Endothelial cell (in vitro differentiated cells): ENCODE measurements at regions not wholly inside any gene's neighbourhood (a gene's known extent, or its start where the extent isn't known, plus 50 kb on each side); places are given as distances from the start of the nearest gene placed in this dataset.

Experiments
- DNase-seq: peaks from one replicate; pipeline ENCODE4 v3.0.0; 2021; ENCODE audit warnings: low spot score
- H3K27ac Mint-ChIP-seq: one replicate; pipeline ENCODE4 v1.8.0; 2021; ENCODE audit warnings: mixed read lengths, inconsistent platforms; ENCODE audit not compliant: unreplicated experiment
- H3K27me3 Mint-ChIP-seq: one replicate; pipeline ENCODE4 v1.8.0; 2021; ENCODE audit warnings: mild to moderate bottlenecking, moderate library complexity, mixed read lengths, inconsistent platforms; ENCODE audit not compliant: unreplicated experiment
- H3K36me3 Mint-ChIP-seq: one replicate; pipeline ENCODE4 v1.8.0; 2021; ENCODE audit warnings: mild to moderate bottlenecking, low read depth, mixed read lengths, inconsistent platforms; ENCODE audit not compliant: unreplicated experiment
- H3K4me1 Mint-ChIP-seq: one replicate; pipeline ENCODE4 v1.8.0; 2021; ENCODE audit warnings: mild to moderate bottlenecking, mixed read lengths, inconsistent platforms; ENCODE audit not compliant: unreplicated experiment
- H3K4me3 Mint-ChIP-seq: one replicate; pipeline ENCODE4 v1.8.0; 2021; ENCODE audit warnings: mild to moderate bottlenecking, mixed read lengths, inconsistent platforms; ENCODE audit not compliant: unreplicated experiment
- H3K9me3 Mint-ChIP-seq: one replicate; pipeline ENCODE4 v1.8.0; 2021; ENCODE audit warnings: mixed read lengths, inconsistent platforms; ENCODE audit not compliant: unreplicated experiment
- TF ChIP-seq, protein P1 (sequence below): fragments of 200-600 bp; sonication (generic); IDR thresholded peaks from one replicate; pipeline ENCODE4 v1.5.0; 2021; ENCODE audit warnings: antibody characterized with exemption; ENCODE audit not compliant: unreplicated experiment

DNA sequence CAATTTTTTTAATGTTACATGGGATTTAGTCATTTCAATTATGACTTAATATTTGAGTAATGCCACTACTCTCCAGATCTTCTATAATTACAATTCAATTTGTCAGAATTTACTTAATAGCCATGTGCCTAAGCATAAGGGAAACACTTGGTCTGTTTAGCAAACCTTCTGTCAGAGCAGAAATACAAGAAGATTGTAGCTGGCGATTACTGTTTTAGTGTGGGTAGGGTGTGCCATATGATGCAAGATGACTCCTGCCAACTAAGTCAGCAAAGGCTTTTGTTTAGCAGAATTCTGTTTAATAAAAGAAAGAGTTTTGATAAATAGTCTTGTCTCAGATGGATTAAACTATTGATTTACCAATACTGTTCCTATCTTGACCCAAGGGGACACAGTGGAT, 455.4 kb downstream of the RNF144B start:
- H3K27me3 Mint-ChIP-seq, result no peaks in the 10 kb centered on the region
- H3K4me3 Mint-ChIP-seq, result no peak overlapping the region
- H3K9me3 Mint-ChIP-seq, result no peaks in the 10 kb centered on the region
- DNase-seq, result no peak
- no peak overlapping the region for H3K27ac Mint-ChIP-seq
- no peaks in the 10 kb centered on the region for H3K36me3 Mint-ChIP-seq
- TF ChIP-seq, protein P1, sequence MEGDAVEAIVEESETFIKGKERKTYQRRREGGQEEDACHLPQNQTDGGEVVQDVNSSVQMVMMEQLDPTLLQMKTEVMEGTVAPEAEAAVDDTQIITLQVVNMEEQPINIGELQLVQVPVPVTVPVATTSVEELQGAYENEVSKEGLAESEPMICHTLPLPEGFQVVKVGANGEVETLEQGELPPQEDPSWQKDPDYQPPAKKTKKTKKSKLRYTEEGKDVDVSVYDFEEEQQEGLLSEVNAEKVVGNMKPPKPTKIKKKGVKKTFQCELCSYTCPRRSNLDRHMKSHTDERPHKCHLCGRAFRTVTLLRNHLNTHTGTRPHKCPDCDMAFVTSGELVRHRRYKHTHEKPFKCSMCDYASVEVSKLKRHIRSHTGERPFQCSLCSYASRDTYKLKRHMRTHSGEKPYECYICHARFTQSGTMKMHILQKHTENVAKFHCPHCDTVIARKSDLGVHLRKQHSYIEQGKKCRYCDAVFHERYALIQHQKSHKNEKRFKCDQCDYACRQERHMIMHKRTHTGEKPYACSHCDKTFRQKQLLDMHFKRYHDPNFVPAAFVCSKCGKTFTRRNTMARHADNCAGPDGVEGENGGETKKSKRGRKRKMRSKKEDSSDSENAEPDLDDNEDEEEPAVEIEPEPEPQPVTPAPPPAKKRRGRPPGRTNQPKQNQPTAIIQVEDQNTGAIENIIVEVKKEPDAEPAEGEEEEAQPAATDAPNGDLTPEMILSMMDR, result no peak
- no peaks in the 10 kb centered on the region for H3K4me1 Mint-ChIP-seq

DNA sequence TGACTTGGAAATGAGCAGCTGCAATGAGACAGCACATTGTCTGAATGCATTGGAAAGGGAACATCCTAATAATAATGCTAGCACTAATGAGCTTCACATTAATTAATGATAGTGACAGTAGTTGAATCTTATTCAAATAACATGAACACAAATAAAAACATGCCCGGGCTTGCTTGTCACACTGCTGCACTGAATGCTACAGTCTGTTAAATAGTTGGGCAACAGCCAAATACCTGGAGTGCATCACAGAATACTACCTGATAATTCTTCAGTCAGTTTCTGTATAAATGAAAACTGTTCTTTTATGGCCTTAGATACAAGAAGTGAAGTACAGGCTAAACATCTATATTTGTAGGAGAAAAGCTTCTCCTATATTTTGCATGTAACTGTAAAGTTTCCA, 458.7 kb downstream of the RNF144B start:
- TF ChIP-seq, protein P1, result no peak
- no peaks in the 10 kb centered on the region for H3K4me1 Mint-ChIP-seq
- no peaks in the 10 kb centered on the region for H3K36me3 Mint-ChIP-seq
- no peak overlapping the region for H3K27ac Mint-ChIP-seq
- H3K27me3 Mint-ChIP-seq, result no peaks in the 10 kb centered on the region
- no peak overlapping the region for H3K4me3 Mint-ChIP-seq
- no peaks in the 10 kb centered on the region for H3K9me3 Mint-ChIP-seq
- no peak for DNase-seq

DNA sequence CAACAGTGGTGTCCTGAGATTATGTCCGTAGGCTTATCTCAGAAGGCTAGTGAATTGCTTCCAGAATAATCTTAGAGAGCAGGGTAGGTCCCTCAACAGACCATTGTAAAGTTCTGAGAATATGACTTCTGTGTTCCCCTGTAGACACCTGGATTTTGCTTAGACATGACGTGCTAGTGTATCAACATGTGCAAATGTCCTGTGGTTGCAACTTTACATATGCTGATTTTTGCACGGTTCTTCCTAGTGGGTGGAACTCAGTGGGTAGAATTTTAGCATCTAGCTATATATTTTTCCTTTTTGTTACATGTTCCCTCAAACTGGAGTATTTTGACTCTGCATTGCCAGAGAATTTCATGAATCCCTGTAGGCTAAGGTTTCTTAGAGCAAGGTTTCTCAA, 459.2 kb downstream of the RNF144B start:
- Mint-ChIP-seq H3K4me3 (no peak overlapping the region), H3K9me3 (no peaks in the 10 kb centered on the region), H3K27ac (no peak overlapping the region), H3K4me1 (no peaks in the 10 kb centered on the region), H3K27me3 (no peaks in the 10 kb centered on the region), H3K36me3 (no peaks in the 10 kb centered on the region)
- TF ChIP-seq, protein P1, result no peak
- no peak for DNase-seq

DNA sequence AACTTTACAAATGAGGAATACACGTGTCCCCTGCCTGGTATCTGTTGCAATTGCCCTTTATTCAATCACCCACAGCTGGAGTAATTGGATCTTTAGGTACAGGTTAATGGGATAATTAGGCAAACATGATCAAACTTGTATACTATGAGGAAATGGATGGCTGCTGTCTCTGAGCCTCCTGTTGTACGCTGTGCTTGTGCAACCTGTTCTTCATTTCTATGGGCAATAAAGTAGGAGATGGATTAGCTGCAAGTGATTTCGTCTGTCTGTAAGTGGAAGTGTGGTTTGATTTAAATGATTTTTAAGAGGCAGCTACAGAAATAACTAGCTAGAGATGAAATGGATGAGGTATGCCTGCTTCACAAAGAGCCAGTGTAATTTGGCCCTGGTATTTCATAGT, 474.1 kb downstream of the RNF144B start:
- no peak for DNase-seq
- H3K4me3 Mint-ChIP-seq, result no peak overlapping the region
- no peak overlapping the region for H3K27ac Mint-ChIP-seq
- no peaks in the 10 kb centered on the region for H3K27me3 Mint-ChIP-seq
- no peaks in the 10 kb centered on the region for H3K4me1 Mint-ChIP-seq
- no peaks in the 10 kb centered on the region for H3K36me3 Mint-ChIP-seq
- H3K9me3 Mint-ChIP-seq, result no peaks in the 10 kb centered on the region
- TF ChIP-seq, protein P1, result no peak

DNA sequence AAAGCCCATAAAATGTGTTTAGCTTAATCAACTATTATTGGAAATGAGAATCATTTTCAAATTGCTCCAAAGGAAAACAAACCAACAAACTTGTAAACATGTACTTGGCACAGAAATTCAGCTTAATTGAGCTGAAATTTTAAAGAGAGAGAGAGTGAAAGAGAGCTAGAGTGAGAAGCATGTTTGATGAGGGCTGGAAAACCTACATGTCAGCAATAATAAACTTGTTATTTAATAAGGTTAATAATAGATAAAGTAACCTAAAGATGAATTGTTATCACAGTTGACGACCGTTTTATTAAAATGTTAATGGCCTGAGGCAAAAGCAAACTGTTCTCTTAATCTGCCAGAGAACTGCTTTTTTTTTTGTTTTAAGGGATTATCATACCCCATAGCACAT, 496.1 kb downstream of the RNF144B start:
- TF ChIP-seq, protein P1, result no peak
- Mint-ChIP-seq H3K4me1 (no peaks in the 10 kb centered on the region), H3K36me3 (no peaks in the 10 kb centered on the region), H3K9me3 (peaks cover 4% of the 10 kb centered on the region), H3K4me3 (no peak overlapping the region), H3K27me3 (no peaks in the 10 kb centered on the region), H3K27ac (no peak overlapping the region)
- DNase-seq, result no peak
